ENCODE measurements at regions not wholly inside any gene's neighbourhood (a gene's known extent, or its start where the extent isn't known, plus 50 kb on each side); places are given as distances from the start of the nearest gene placed in this dataset.

- TF ChIP-seq MAX (IDR thresholded peaks at IDR 0.05) (no peak), REST (IDR thresholded peaks at IDR 0.05) (no peak), KDM1A (IDR thresholded peaks at IDR 0.05; ENCODE audit: low read depth) (no peak), RAD21 (conservative IDR thresholded peaks at IDR 0.05 in 1 of 2, IDR thresholded peaks at IDR 0.05 in 1 of 2) (no peak), ESRRA (IDR thresholded peaks at IDR 0.05; ENCODE audit: borderline replicate concordance, low read length) (no peak), GATA3 (IDR thresholded peaks at IDR 0.05; ENCODE audit: borderline replicate concordance) (no peak), POLR2A (IDR thresholded peaks at IDR 0.05; ENCODE audit: low read length) (no peak), CHD4 (IDR thresholded peaks at IDR 0.05; ENCODE audit: borderline replicate concordance) (no peak)
- TF ChIP-seq, protein P1, sequence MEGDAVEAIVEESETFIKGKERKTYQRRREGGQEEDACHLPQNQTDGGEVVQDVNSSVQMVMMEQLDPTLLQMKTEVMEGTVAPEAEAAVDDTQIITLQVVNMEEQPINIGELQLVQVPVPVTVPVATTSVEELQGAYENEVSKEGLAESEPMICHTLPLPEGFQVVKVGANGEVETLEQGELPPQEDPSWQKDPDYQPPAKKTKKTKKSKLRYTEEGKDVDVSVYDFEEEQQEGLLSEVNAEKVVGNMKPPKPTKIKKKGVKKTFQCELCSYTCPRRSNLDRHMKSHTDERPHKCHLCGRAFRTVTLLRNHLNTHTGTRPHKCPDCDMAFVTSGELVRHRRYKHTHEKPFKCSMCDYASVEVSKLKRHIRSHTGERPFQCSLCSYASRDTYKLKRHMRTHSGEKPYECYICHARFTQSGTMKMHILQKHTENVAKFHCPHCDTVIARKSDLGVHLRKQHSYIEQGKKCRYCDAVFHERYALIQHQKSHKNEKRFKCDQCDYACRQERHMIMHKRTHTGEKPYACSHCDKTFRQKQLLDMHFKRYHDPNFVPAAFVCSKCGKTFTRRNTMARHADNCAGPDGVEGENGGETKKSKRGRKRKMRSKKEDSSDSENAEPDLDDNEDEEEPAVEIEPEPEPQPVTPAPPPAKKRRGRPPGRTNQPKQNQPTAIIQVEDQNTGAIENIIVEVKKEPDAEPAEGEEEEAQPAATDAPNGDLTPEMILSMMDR (IDR thresholded peaks at IDR 0.05): no peak
Measured at GRCh38 chr10:120108916-120109315, 216.4 kb downstream of the SEC23IP start.
